G401.6 (cell line): ENCODE measurements at regions not wholly inside any gene's neighbourhood (a gene's known extent, or its start where the extent isn't known, plus 50 kb on each side); places are given as distances from the start of the nearest gene placed in this dataset.
A peak's percentile ranks its signal among the peaks of the same experiment; 100 is the strongest.

Experiments
- FAIRE-seq: peaks from 2 replicates; lab custom pipeline; 2012; peaks lifted over from hg19 to GRCh38; lab: Jason Lieb, UNC

GRCh38 chr10:63862860-63863259, 341.7 kb downstream of the REEP3 start:
- FAIRE-seq = no peak

GRCh38 chr10:63865210-63865609, 344.0 kb downstream of the REEP3 start:
- FAIRE-seq = no peak

GRCh38 chr10:63866075-63866746, 345.0 kb downstream of the REEP3 start:
- FAIRE-seq = no peak

- peak; percentile 46 for FAIRE-seq
Observed at GRCh38 chr10:63866747-63867140, 345.5 kb downstream of the REEP3 start.

GRCh38 chr10:63878428-63878827, 357.2 kb downstream of the REEP3 start:
- FAIRE-seq = no peak

- FAIRE-seq = no peak
Observed at GRCh38 chr10:63883861-63884260, 362.7 kb downstream of the REEP3 start.

- no peak for FAIRE-seq
Observed at GRCh38 chr10:63884426-63884825, 363.2 kb downstream of the REEP3 start.

- no peak for FAIRE-seq
Observed at GRCh38 chr10:63885156-63885555, 364.0 kb downstream of the REEP3 start.

GRCh38 chr10:63886281-63887022, 365.3 kb downstream of the REEP3 start:
- no peak for FAIRE-seq

- no peak for FAIRE-seq
Observed at GRCh38 chr10:63887023-63887589, 365.9 kb downstream of the REEP3 start.

- FAIRE-seq = no peak
Observed at GRCh38 chr10:63887600-63888370, 366.6 kb downstream of the REEP3 start.

- no peak for FAIRE-seq
Observed at GRCh38 chr10:63889803-63890202, 368.6 kb downstream of the REEP3 start.

GRCh38 chr10:63896992-63897391, 375.8 kb downstream of the REEP3 start:
- no peak for FAIRE-seq

- no peak for FAIRE-seq
Observed at GRCh38 chr10:63899673-63900300, 378.6 kb downstream of the REEP3 start.

- FAIRE-seq = no peak
Observed at GRCh38 chr10:63901228-63901627, 380.0 kb downstream of the REEP3 start.

GRCh38 chr10:63901881-63902280, 380.7 kb downstream of the REEP3 start:
- no peak for FAIRE-seq

GRCh38 chr10:63910806-63911205, 389.6 kb downstream of the REEP3 start:
- FAIRE-seq = no peak

- no peak for FAIRE-seq
Observed at GRCh38 chr10:63915240-63915639, 394.0 kb downstream of the REEP3 start.

GRCh38 chr10:63917363-63917762, 396.2 kb downstream of the REEP3 start:
- no peak for FAIRE-seq

- FAIRE-seq = no peak
Observed at GRCh38 chr10:63919575-63920279, 398.5 kb downstream of the REEP3 start.

GRCh38 chr10:63920926-63921325, 399.7 kb downstream of the REEP3 start:
- no peak for FAIRE-seq
